Sigmoid colon (tissue), 4 donors: ENCODE measurements at regions not wholly inside any gene's neighbourhood (a gene's known extent, or its start where the extent isn't known, plus 50 kb on each side); places are given as distances from the start of the nearest gene placed in this dataset.

Source experiments
- CTCF ChIP-seq, 4 experiments: fragments of 450-650 bp in 3 of 4; fragments of 200-600 bp in 1 of 4; IDR thresholded peaks; one replicate each; pipeline ENCODE4 v1.5.1; 2016 to 2019; ENCODE audit warnings: antibody characterized with exemption in 4 of 4, mild to moderate bottlenecking in 3 of 4, moderate library complexity in 2 of 4
- POLR2AphosphoS5 ChIP-seq, 4 donors: sonication (generic); formaldehyde crosslinking; IDR thresholded peaks; one replicate each; pipeline ENCODE4 v1.6.1; 2017; ENCODE audit warnings: antibody characterized with exemption in 4 of 4

DNA sequence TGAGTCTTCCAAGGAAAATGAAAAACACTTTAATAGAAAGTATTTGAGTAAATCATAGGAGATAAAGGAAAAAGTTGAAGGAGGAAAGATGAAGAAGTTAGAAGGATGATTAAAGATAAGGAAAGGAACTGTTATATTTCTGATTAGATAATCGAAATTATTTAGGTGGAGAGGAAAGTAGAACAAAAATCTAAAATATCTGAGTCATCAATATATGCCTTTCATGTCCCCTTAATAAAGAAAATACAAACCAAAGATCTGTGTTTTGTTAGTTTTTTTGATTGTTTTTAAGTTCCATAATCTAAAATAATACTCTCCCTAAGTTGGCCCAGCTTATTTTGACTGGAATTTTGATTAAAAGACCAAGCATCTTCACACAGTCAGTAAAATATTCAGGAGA is 412.9 kb upstream of the DDX18 start:
- TF ChIP-seq POLR2AphosphoS5 (IDR thresholded peaks at IDR 0.05) (no peak), CTCF (IDR thresholded peaks at IDR 0.05) (no peak)
